C4-2B (cell line): ENCODE measurements at regions not wholly inside any gene's neighbourhood (a gene's known extent, or its start where the extent isn't known, plus 50 kb on each side); places are given as distances from the start of the nearest gene placed in this dataset.

ENCODE experiments used
- CTCF ChIP-seq: fragments of 450-650 bp; conservative IDR thresholded peaks from 2 replicates; pipeline ENCODE4 v1.5.1; 2017; ENCODE audit warnings: mild to moderate bottlenecking
- ZFX ChIP-seq: fragments of 450-650 bp; IDR thresholded peaks from 2 replicates; pipeline ENCODE4 v1.6.1; 2017

GRCh38 chr11:38990841-38991240 is 2392.8 kb upstream of the RAG2 start:
- no peak for TF ChIP-seq CTCF
- TF ChIP-seq ZFX, result no peak
